HG03280 (cell line): ENCODE measurements at regions not wholly inside any gene's neighbourhood (a gene's known extent, or its start where the extent isn't known, plus 50 kb on each side); places are given as distances from the start of the nearest gene placed in this dataset.

Source experiments
- ATAC-seq: cut with Tn5 transposase; IDR thresholded peaks from one replicate; pipeline ENCODE4 v1.9.1; 2021; ENCODE audit warnings: mild to moderate bottlenecking, moderate library complexity; ENCODE audit not compliant: unreplicated experiment

- ATAC-seq = no peak
These were observed 73.0 kb upstream of the NTM start for GRCh38 chr11:131297441-131297840.

- no peak for ATAC-seq
These were observed 70.6 kb upstream of the NTM start for GRCh38 chr11:131299598-131300438.

- ATAC-seq = no peak
These were observed 70.0 kb upstream of the NTM start for GRCh38 chr11:131300439-131300717.

- no peak for ATAC-seq
These were observed 69.1 kb upstream of the NTM start for GRCh38 chr11:131301306-131301705.

- no peak for ATAC-seq
These were observed 67.6 kb upstream of the NTM start for GRCh38 chr11:131302836-131303235.

GRCh38 chr11:131303611-131304119 is 66.8 kb upstream of the NTM start:
- ATAC-seq = no peak

- no peak for ATAC-seq
These were observed 65.4 kb upstream of the NTM start for GRCh38 chr11:131305005-131305404.

GRCh38 chr11:131307506-131307905 is 62.9 kb upstream of the NTM start:
- no peak for ATAC-seq

GRCh38 chr11:131309776-131310175 is 60.6 kb upstream of the NTM start:
- no peak for ATAC-seq

GRCh38 chr11:131311776-131312514 is 58.5 kb upstream of the NTM start:
- ATAC-seq = no peak
